ENCODE measurements at regions not wholly inside any gene's neighbourhood (a gene's known extent, or its start where the extent isn't known, plus 50 kb on each side); places are given as distances from the start of the nearest gene placed in this dataset.

- TF ChIP-seq, protein P1, sequence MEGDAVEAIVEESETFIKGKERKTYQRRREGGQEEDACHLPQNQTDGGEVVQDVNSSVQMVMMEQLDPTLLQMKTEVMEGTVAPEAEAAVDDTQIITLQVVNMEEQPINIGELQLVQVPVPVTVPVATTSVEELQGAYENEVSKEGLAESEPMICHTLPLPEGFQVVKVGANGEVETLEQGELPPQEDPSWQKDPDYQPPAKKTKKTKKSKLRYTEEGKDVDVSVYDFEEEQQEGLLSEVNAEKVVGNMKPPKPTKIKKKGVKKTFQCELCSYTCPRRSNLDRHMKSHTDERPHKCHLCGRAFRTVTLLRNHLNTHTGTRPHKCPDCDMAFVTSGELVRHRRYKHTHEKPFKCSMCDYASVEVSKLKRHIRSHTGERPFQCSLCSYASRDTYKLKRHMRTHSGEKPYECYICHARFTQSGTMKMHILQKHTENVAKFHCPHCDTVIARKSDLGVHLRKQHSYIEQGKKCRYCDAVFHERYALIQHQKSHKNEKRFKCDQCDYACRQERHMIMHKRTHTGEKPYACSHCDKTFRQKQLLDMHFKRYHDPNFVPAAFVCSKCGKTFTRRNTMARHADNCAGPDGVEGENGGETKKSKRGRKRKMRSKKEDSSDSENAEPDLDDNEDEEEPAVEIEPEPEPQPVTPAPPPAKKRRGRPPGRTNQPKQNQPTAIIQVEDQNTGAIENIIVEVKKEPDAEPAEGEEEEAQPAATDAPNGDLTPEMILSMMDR (IDR thresholded peaks at IDR 0.05), result no peak
- no peak for TF ChIP-seq POLR2A (IDR thresholded peaks at IDR 0.05)
- no peak for TF ChIP-seq POLR2AphosphoS5 (IDR thresholded peaks at IDR 0.05)
- no peak for TF ChIP-seq EP300 (IDR thresholded peaks at IDR 0.05)
These were observed 107.8 kb downstream of the CYB561 start for GRCh38 chr17:63338272-63338671.
